Epithelial cell of proximal tubule (primary cell): ENCODE measurements at regions not wholly inside any gene's neighbourhood (a gene's known extent, or its start where the extent isn't known, plus 50 kb on each side); places are given as distances from the start of the nearest gene placed in this dataset.

Experiments used
- DNase-seq: peaks from one replicate; pipeline ENCODE4 v3.0.0-alpha.2; 2011; ENCODE audit warnings: low read depth
- H3K4me3 ChIP-seq: 2 replicates; pipeline ENCODE4 v1.5.1; 2011; ENCODE audit warnings: low read depth, mild to moderate bottlenecking, low read length
- CTCF ChIP-seq: conservative IDR thresholded peaks from 2 replicates; pipeline ENCODE4 v1.5.1; 2012; ENCODE audit warnings: low read depth, mild to moderate bottlenecking, low read length

GRCh38 chr22:49525801-49526535 lies 301.7 kb downstream of the BRD1 start:
- no peak for TF ChIP-seq CTCF
- no peak overlapping the region for H3K4me3 ChIP-seq
- no peak for DNase-seq

DNA sequence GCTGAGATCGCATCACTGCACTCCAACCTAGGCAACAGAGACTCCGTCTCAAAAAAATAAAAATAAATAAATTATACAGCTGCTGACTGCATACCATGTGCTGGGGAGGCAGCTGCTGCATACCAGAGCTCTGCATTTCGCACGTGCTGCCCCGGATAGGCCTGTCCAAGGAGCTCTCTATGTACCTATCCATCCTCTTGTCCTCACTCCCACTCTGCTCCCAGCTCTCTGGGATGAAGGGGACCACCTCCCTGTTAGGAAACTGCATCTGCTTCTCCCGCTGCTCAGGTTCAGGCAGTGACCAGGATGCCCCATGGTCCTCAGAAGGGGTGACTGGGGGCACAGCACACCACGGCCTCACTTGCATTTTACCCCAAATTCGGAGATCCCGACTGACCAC lies 302.3 kb downstream of the BRD1 start:
- TF ChIP-seq CTCF = no peak
- DNase-seq = no peak
- no peak overlapping the region for H3K4me3 ChIP-seq

- DNase-seq = no peak
- TF ChIP-seq CTCF = no peak
Measured at GRCh38 chr22:49524362-49524761, 303.3 kb downstream of the BRD1 start.

DNA sequence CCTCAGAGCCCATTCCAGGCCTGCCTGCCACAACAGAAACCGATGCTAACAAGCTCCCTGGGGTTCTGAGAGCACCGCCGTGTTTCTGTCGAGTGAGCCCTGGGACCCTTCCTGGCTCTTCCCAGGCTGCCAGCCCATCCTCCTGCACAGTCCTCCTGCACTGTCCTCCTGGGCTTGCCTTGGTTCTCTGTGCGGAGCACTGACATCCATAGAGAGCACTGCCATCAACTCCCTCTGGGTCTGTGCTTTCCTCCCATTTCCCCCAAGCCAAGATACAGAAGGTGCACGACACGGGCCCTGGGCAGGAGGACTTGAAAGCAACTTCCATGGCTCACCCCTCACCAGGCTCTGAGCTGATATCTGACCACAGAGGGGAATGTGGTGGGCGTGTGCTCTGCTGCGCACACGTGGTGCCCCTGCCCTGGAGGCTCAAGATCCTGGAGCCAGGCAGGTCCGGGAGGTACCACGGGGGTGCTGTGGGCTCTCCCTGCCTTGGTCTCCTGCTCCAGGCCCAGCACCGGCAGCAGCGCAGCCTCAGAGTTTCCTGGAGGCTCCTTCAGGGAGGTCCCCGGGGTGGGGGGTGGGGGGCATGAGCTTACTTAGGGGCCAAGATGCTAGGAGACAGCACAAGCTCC lies 304.2 kb downstream of the BRD1 start:
- no peak for DNase-seq
- no peak overlapping the region for H3K4me3 ChIP-seq
- TF ChIP-seq CTCF = no peak

More at GRCh38 chr22:49524362-49524761, 303.3 kb downstream of the BRD1 start:
- no peak overlapping the region for H3K4me3 ChIP-seq

- TF ChIP-seq CTCF = no peak
- H3K4me3 ChIP-seq = no peak overlapping the region
- DNase-seq = no peak
Measured at GRCh38 chr22:49522582-49523373, 304.9 kb downstream of the BRD1 start.

DNA sequence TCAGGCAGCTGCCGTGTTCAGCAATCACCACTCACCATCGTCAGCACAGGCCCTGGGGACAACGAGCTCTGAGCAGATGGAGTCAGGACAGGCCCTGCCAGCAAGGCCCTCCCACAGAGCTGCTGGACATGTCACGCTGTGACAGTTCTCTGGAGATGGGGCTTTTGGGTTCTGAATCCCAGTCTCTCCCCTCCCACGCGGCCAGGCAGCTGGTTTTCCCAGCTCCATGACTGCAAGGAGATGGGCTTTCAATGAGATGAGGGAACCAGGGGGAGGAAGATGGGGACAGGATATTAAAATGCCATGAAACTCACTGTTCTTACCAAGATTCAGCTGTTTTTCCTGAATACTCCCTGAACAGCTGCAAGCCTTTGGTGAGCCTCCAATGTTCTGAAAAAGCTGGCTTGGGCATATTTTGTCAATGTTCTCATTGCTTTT lies 305.9 kb downstream of the BRD1 start:
- no peak for TF ChIP-seq CTCF
- no peak for DNase-seq

More for the DNA sequence above, 305.9 kb downstream of the BRD1 start:
- H3K4me3 ChIP-seq = no peak overlapping the region
